Fibroblast of mammary gland (primary cell): ENCODE measurements at regions not wholly inside any gene's neighbourhood (a gene's known extent, or its start where the extent isn't known, plus 50 kb on each side); places are given as distances from the start of the nearest gene placed in this dataset.

Experiments
- DNase-seq: peaks from one replicate; pipeline ENCODE4 v3.0.0-alpha.2; 2010; ENCODE audit warnings: low read depth
- H3K4me3 ChIP-seq: 2 replicates; pipeline ENCODE4 v1.5.1; 2011; ENCODE audit warnings: low read depth, mild to moderate bottlenecking, low read length, moderate library complexity; ENCODE audit not compliant: control insufficient read depth
- TF ChIP-seq, protein P1 (sequence below): conservative IDR thresholded peaks from 2 replicates; pipeline ENCODE4 v1.5.1; 2011; ENCODE audit warnings: low read depth, low read length, inconsistent platforms; ENCODE audit not compliant: control insufficient read depth, insufficient read depth

DNA sequence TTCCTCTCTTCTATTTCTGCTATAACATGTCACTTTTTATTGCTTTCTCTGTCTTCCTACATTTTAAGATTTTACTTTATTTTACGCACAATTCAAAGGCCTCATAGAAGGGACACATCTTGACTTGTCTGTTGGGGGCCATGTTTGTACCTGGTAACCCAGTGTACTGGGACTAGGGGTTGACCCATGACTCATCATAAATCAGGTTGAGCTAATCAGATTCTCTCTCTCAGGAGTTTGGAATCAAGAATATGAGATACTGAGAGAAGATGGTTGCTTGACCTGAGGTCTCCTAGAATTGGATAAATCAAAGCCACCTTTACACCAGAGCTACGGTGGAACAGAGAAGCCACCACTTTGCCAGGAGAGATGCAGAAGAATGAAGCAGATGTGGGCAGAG, 153.0 kb downstream of the UXS1 start:
- DNase-seq: no peak
- no peak overlapping the region for H3K4me3 ChIP-seq
- TF ChIP-seq, protein P1, sequence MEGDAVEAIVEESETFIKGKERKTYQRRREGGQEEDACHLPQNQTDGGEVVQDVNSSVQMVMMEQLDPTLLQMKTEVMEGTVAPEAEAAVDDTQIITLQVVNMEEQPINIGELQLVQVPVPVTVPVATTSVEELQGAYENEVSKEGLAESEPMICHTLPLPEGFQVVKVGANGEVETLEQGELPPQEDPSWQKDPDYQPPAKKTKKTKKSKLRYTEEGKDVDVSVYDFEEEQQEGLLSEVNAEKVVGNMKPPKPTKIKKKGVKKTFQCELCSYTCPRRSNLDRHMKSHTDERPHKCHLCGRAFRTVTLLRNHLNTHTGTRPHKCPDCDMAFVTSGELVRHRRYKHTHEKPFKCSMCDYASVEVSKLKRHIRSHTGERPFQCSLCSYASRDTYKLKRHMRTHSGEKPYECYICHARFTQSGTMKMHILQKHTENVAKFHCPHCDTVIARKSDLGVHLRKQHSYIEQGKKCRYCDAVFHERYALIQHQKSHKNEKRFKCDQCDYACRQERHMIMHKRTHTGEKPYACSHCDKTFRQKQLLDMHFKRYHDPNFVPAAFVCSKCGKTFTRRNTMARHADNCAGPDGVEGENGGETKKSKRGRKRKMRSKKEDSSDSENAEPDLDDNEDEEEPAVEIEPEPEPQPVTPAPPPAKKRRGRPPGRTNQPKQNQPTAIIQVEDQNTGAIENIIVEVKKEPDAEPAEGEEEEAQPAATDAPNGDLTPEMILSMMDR: no peak

DNA sequence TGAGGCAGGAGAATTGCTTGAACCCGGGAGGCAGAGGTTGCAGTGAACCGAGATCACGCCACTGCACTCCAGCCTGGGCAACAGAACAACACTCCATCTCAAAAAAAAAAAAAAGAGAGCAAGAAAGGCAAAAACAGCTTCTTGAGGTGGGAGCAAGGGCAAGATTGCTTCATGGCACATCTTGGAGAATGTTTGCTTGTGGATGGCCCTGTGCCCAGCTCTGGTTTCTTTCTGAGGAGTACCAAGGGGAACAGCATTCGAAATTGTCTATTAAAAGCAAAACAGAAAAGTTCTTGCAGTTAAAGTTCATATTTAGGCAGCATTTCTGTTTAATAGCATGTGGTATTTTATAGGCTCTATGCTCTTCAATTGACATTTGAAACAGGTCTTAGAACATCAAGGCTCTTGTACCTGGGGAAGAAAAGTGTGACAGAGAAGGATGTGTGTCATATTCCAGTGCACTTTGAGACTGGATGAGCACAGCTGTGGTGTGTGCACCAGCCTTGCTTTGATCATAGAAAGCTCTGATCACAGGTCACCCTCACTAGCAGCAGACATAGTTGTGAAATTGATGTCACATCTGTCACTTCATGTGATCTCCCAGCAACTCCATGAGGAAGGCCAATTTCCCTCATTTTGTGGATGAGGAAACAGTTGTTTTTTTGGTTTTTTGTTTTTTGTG, 154.3 kb downstream of the UXS1 start:
- H3K4me3 ChIP-seq: no peak overlapping the region
- no peak for DNase-seq
- TF ChIP-seq, protein P1: no peak

DNA sequence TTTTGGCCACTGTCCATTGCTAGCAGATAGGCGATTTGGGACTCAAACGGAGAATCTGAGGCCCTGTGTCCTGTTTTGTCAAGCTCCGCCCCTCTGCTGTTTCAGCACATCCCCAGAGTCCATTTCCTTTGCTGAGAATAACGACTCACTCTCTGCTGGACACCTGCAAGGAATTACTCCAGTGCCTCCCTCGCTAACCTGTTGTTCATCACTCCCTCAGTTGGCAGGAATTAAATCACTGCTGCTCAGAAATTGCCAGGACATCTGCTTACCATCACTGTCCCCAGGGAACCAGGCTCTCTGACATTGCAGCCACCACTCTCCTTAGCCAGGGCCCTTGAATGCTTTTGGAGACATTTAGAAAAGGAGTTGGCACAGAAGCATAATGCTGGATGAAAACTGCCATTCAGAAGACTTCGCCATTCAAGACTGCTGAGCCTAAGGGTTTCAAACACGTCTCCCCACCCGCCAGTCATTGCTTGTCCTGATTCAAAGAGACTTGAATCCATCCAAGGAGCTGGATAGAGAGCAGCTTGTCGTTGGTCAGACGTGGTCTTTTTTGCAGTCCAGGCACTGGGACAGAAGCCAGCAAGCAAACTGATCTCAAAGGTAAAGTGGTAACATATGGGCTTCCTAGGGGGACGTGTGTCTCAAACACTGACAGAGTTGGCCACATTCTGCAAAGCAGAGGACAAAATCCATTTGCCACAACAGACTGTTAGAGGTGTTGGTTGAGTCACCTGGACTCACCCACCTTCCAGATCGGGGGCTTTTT, 155.3 kb downstream of the UXS1 start:
- H3K4me3 ChIP-seq: no peak overlapping the region
- DNase-seq: peak; percentile 13
- TF ChIP-seq, protein P1: no peak

- TF ChIP-seq, protein P1: no peak
Measured at GRCh38 chr2:106037932-106038331, 156.2 kb downstream of the UXS1 start.

DNA sequence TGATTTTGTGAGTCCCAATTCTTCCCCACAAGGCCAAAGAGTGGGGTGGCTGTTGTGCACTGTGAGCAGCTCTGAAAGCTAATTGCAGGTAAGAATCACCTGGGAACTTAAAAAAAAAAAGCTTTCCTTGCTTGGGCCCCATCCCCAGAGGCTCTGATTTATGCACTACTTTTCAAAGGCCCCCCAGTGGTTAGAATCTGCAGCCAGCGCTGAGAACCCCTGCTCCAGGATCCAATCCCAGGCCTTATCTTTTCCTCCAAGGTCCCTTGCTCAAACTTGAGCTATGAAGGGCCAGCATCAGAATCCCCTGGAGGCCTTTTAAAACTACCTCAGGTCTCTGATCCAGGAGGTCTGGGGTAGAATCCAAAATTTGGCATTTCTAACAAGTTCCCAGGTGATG, 156.8 kb downstream of the UXS1 start:
- no peak overlapping the region for H3K4me3 ChIP-seq
- no peak for DNase-seq
- TF ChIP-seq, protein P1: no peak

More at GRCh38 chr2:106037932-106038331, 156.2 kb downstream of the UXS1 start:
- no peak overlapping the region for H3K4me3 ChIP-seq
- DNase-seq: no peak

DNA sequence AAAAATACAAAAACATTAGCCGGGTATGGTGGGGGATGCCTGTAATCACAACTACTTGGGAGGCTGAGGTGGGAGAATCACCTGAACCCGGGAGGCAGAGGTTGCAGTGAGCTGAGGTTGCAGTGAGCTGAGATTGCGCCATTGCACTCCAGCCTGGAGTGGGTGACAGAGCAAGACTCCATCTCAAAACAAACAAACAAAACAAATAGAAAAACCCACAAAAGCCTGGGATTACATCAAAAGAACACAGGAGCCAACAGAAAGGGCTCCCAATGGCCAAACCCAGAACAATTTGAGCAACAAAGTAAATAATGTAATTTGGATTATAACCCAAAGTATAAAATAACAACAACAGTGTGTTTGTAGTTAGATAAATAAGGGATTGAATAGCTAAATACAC, 159.8 kb downstream of the UXS1 start:
- no peak overlapping the region for H3K4me3 ChIP-seq
- TF ChIP-seq, protein P1: no peak
- no peak for DNase-seq

- no peak overlapping the region for H3K4me3 ChIP-seq
- no peak for DNase-seq
- TF ChIP-seq, protein P1: no peak
Measured at GRCh38 chr2:106032676-106033075, 161.4 kb downstream of the UXS1 start.
